NCI-H1048 (cell line): ENCODE measurements at regions not wholly inside any gene's neighbourhood (a gene's known extent, or its start where the extent isn't known, plus 50 kb on each side); places are given as distances from the start of the nearest gene placed in this dataset.
"Not testable (repeated sequence)": the region's sequence is repeated elsewhere in the genome, so short reads cannot be mapped to it uniquely, and the experiment has no call there.

Experiments used
- DNase-seq: peaks from one replicate; lab custom pipeline; 2025; lab: John Stamatoyannopoulos, UW

- DNase-seq = no peak
Observed at GRCh38 chr22:46026899-46027210, 49.9 kb upstream of the WNT7B start.

- no peak for DNase-seq
Observed at GRCh38 chr22:46027211-46028105, 50.5 kb upstream of the WNT7B start.

GRCh38 chr22:46028106-46028991 is 51.4 kb upstream of the WNT7B start:
- DNase-seq = no peak

GRCh38 chr22:46029036-46029435 is 52.1 kb upstream of the WNT7B start:
- no peak for DNase-seq

GRCh38 chr22:46029574-46030200 is 52.7 kb upstream of the WNT7B start:
- DNase-seq = no peak

GRCh38 chr22:46030231-46030880 is 53.4 kb upstream of the WNT7B start:
- DNase-seq = no peak

- DNase-seq = no peak
Observed at GRCh38 chr22:46031066-46031465, 54.1 kb upstream of the WNT7B start.

GRCh38 chr22:46031557-46031956 is 54.6 kb upstream of the WNT7B start:
- no peak for DNase-seq

- no peak for DNase-seq
Observed at GRCh38 chr22:46031965-46032851, 55.2 kb upstream of the WNT7B start.

GRCh38 chr22:46033256-46034200 is 56.6 kb upstream of the WNT7B start:
- no peak for DNase-seq

- DNase-seq = not testable (repeated sequence)
Observed at GRCh38 chr22:46034480-46034879, 57.5 kb upstream of the WNT7B start.

GRCh38 chr22:46035380-46035741 is 58.4 kb upstream of the WNT7B start:
- DNase-seq = no peak

GRCh38 chr22:46035742-46036557 is 59.0 kb upstream of the WNT7B start:
- peak; percentile 97 for DNase-seq

GRCh38 chr22:46036558-46037408 is 59.8 kb upstream of the WNT7B start:
- no peak for DNase-seq

GRCh38 chr22:46038174-46038487 is 61.2 kb upstream of the WNT7B start:
- DNase-seq = no peak

GRCh38 chr22:46038516-46039430 is 61.8 kb upstream of the WNT7B start:
- no peak for DNase-seq

- DNase-seq = no peak
Observed at GRCh38 chr22:46039535-46039934, 62.6 kb upstream of the WNT7B start.
